ENCODE measurements at regions not wholly inside any gene's neighbourhood (a gene's known extent, or its start where the extent isn't known, plus 50 kb on each side); places are given as distances from the start of the nearest gene placed in this dataset.

- no peak overlapping the region for H3K4me2 ChIP-seq (ENCODE audit: low read depth, low read length)
- BruUV-seq (replicated peaks), result no TSS peak
- intact Hi-C loops (cut with micrococcal nuclease; ENCODE audit: unreplicated experiment), result no loop called here
- no peak overlapping the region for H2AFZ ChIP-seq (ENCODE audit: low read length)
- ChIA-PET CTCF (ENCODE audit: low intra/inter-chr PET ratio, low total read pairs) (no interaction called here), POLR2A (no interaction called here)
- no peaks in the 10 kb centered on the region for H4K20me1 ChIP-seq (ENCODE audit: insufficient read depth, low read length)
- FAIRE-seq (no peak), DNase-seq (ENCODE audit: low spot score) (no peak), ATAC-seq (no peak)
- in situ Hi-C loops (cut with HindIII; ENCODE audit: extremely low pct_ligation_motif_present, low pct_unique_long_range_greater_than_20kb), result no loop called here
- no peaks in the 10 kb centered on the region for H3K36me3 ChIP-seq (replicated peaks in 1 of 2; ENCODE audit: control insufficient read depth in 1 of 2, insufficient read depth in 2 of 2, low read length in 2 of 2)
- H3K9me3 ChIP-seq (ENCODE audit: low read length), result no peaks in the 10 kb centered on the region
- TF ChIP-seq KDM2A (CRISPR knock-in tag; IDR thresholded peaks at IDR 0.05; ENCODE audit: borderline replicate concordance, low read depth), result no peak
- TF ChIP-seq MZF1 (CRISPR knock-in tag; IDR thresholded peaks at IDR 0.05; ENCODE audit: borderline replicate concordance), result no peak
- no peak for TF ChIP-seq E2F5 (CRISPR knock-in tag; conservative IDR thresholded peaks at IDR 0.05)
- TF ChIP-seq DBP (CRISPR knock-in tag; IDR thresholded peaks at IDR 0.05; ENCODE audit: not compliant biosample characterization), result no peak
- TF ChIP-seq ZBTB7B (CRISPR knock-in tag; IDR thresholded peaks at IDR 0.05), result no peak
- TF ChIP-seq ARNT (IDR thresholded peaks at IDR 0.05), result no peak
- TF ChIP-seq SRSF9 (IDR thresholded peaks at IDR 0.05; ENCODE audit: borderline replicate concordance, insufficient read depth, low read depth, low read length, poor library complexity, severe bottlenecking), result no peak
- no peak for TF ChIP-seq ZFP36 (IDR thresholded peaks at IDR 0.05; ENCODE audit: borderline replicate concordance, low read depth, low read length, partially characterized antibody)
- no peak for TF ChIP-seq PLRG1 (conservative IDR thresholded peaks at IDR 0.05)
- 3% methylated on average over 1 of the region's 1 CpG for WGBS (ENCODE audit: low lambda C conversion rate)
- H3K4me3 ChIP-seq (replicated peaks in 1 of 3; ENCODE audit: insufficient read depth in 1 of 3, low read depth in 2 of 3, low read length in 3 of 3), result no peak overlapping the region
- no peak overlapping the region for H3K27ac ChIP-seq (ENCODE audit: extremely low read length, insufficient read depth, low read length)
- H3K9ac ChIP-seq (ENCODE audit: insufficient read depth, low read depth, low read length), result no peak overlapping the region
- 0 out of 2 replicates have a peak, but pooled peaks cover 11% of the 10 kb centered on the region for H3K4me1 ChIP-seq (ENCODE audit: insufficient read depth, low read length)
- no peaks in the 10 kb centered on the region for H3K27me3 ChIP-seq (ENCODE audit: control insufficient read depth in 1 of 2, insufficient read depth in 2 of 2, low read length in 2 of 2)
- H3K79me2 ChIP-seq (ENCODE audit: insufficient read depth, low read length), result no peaks in the 10 kb centered on the region
Measured at GRCh38 chr12:13442457-13442856, 245.9 kb downstream of the EMP1 start.

Measured in HepG2 (cell line).